ENCODE measurements at regions not wholly inside any gene's neighbourhood (a gene's known extent, or its start where the extent isn't known, plus 50 kb on each side); places are given as distances from the start of the nearest gene placed in this dataset.

DNA sequence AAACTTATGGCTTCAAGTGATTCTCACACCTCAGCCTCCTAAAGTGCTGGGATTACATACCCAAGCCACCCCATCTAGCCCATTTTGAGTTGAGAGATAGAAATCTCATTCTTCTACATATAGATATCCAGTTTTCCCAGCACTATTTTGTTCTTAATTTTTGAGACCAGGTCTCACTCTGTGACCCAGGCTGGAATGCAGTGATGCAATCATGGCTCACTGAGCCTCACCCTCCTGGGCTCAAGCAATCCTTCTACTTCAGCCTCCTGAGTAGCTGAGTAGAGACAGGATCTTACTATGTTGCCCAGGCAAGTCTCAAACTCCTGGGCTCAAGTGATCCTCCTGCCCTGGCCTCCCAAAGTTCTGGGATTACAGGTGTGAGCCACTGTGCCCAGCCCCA is 60.9 kb upstream of the CTNNA1 start:
- TF ChIP-seq TEAD4 (CRISPR knock-in tag; IDR thresholded peaks at IDR 0.05), result no peak
- no peak for TF ChIP-seq ZBTB43 (CRISPR knock-in tag; IDR thresholded peaks at IDR 0.05)
- TF ChIP-seq IRF1 (CRISPR knock-in tag; IDR thresholded peaks at IDR 0.05), result no peak
- TF ChIP-seq CBFB (CRISPR knock-in tag; IDR thresholded peaks at IDR 0.05; ENCODE audit: low read depth), result no peak
- TF ChIP-seq CREB1 (CRISPR knock-in tag; IDR thresholded peaks at IDR 0.05), result no peak
- TF ChIP-seq CTCF (IDR thresholded peaks at IDR 0.05), result no peak
- TF ChIP-seq, protein P1, sequence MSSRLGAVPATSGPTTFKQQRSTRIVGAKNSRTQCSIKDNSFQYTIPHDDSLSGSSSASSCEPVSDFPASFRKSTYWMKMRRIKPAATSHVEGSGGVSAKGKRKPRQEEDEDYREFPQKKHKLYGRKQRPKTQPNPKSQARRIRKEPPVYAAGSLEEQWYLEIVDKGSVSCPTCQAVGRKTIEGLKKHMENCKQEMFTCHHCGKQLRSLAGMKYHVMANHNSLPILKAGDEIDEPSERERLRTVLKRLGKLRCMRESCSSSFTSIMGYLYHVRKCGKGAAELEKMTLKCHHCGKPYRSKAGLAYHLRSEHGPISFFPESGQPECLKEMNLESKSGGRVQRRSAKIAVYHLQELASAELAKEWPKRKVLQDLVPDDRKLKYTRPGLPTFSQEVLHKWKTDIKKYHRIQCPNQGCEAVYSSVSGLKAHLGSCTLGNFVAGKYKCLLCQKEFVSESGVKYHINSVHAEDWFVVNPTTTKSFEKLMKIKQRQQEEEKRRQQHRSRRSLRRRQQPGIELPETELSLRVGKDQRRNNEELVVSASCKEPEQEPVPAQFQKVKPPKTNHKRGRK (CRISPR knock-in tag; IDR thresholded peaks at IDR 0.05; ENCODE audit: borderline replicate concordance), result 0 out of 2 replicates have a peak, but pooled peaks have one; percentile 23
- TF ChIP-seq, protein P2, sequence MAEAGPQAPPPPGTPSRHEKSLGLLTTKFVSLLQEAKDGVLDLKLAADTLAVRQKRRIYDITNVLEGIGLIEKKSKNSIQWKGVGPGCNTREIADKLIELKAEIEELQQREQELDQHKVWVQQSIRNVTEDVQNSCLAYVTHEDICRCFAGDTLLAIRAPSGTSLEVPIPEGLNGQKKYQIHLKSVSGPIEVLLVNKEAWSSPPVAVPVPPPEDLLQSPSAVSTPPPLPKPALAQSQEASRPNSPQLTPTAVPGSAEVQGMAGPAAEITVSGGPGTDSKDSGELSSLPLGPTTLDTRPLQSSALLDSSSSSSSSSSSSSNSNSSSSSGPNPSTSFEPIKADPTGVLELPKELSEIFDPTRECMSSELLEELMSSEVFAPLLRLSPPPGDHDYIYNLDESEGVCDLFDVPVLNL (CRISPR knock-in tag; IDR thresholded peaks at IDR 0.05; ENCODE audit: borderline replicate concordance, low read depth), result no peak
- no peak for TF ChIP-seq MAX (CRISPR knock-in tag; IDR thresholded peaks at IDR 0.05)
- no peak for TF ChIP-seq ATF3 (CRISPR knock-in tag; conservative IDR thresholded peaks at IDR 0.05)
- TF ChIP-seq, protein P3, sequence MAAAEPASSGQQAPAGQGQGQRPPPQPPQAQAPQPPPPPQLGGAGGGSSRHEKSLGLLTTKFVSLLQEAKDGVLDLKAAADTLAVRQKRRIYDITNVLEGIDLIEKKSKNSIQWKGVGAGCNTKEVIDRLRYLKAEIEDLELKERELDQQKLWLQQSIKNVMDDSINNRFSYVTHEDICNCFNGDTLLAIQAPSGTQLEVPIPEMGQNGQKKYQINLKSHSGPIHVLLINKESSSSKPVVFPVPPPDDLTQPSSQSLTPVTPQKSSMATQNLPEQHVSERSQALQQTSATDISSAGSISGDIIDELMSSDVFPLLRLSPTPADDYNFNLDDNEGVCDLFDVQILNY (CRISPR knock-in tag; IDR thresholded peaks at IDR 0.05), result no peak
